Activated naive CD4-positive, alpha-beta T cell treated with anti-CD3 and anti-CD28 coated beads for 36 hours (primary cell): ENCODE measurements at regions not wholly inside any gene's neighbourhood (a gene's known extent, or its start where the extent isn't known, plus 50 kb on each side); places are given as distances from the start of the nearest gene placed in this dataset.

Source experiments
- CTCF ChIA-PET: fragments of 350-600 bp; sonication (Branson Sonifier 250); formaldehyde crosslinking; loops from one replicate; lab custom pipeline; 2021; ENCODE audit warnings: antibody characterized with exemption; lab: Charles Lee
- DNase-seq: peaks from one replicate; pipeline ENCODE4 v3.0.0-alpha.2; 2020
- H3K27ac Mint-ChIP-seq: one replicate; pipeline ENCODE4 v1.8.0; 2021; ENCODE audit warnings: mild to moderate bottlenecking, mixed read lengths
- H3K27me3 Mint-ChIP-seq: one replicate; pipeline ENCODE4 v1.8.0; 2021; ENCODE audit warnings: low read depth, mixed read lengths
- H3K36me3 Mint-ChIP-seq: one replicate; pipeline ENCODE4 v1.8.0; 2021; ENCODE audit warnings: low read depth, mixed read lengths
- H3K4me1 Mint-ChIP-seq: one replicate; pipeline ENCODE4 v1.8.0; 2021; ENCODE audit warnings: low read depth, mixed read lengths
- H3K4me3 Mint-ChIP-seq: one replicate; pipeline ENCODE4 v1.8.0; 2021; ENCODE audit warnings: mild to moderate bottlenecking, moderate library complexity, mixed read lengths
- H3K9me3 Mint-ChIP-seq: one replicate; pipeline ENCODE4 v1.8.0; 2021; ENCODE audit warnings: mixed read lengths
- intact Hi-C: fragments of 100-400 bp; cut with micrococcal nuclease; formaldehyde crosslinking; loops from one replicate; pipeline ENCODE4 v1.15.1; 2023

GRCh38 chr6:167543602-167544497 lies 219.0 kb downstream of the TTLL2 start:
- no peaks in the 10 kb centered on the region for H3K4me1 Mint-ChIP-seq
- CTCF ChIA-PET, result no interaction called here
- no peaks in the 10 kb centered on the region for H3K36me3 Mint-ChIP-seq
- peaks cover 3% of the 10 kb centered on the region for H3K27me3 Mint-ChIP-seq
- H3K9me3 Mint-ChIP-seq, result peaks cover 3% of the 10 kb centered on the region
- no peak overlapping the region for H3K27ac Mint-ChIP-seq
- intact Hi-C loops, result no loop called here
- H3K4me3 Mint-ChIP-seq, result no peak overlapping the region
- no peak for DNase-seq

- Mint-ChIP-seq H3K4me1 (no peaks in the 10 kb centered on the region), H3K27ac (no peak overlapping the region), H3K27me3 (no peaks in the 10 kb centered on the region), H3K4me3 (no peak overlapping the region), H3K9me3 (no peaks in the 10 kb centered on the region), H3K36me3 (no peaks in the 10 kb centered on the region)
- no peak for DNase-seq
- intact Hi-C loops, result no loop called here
- CTCF ChIA-PET, result no interaction called here
These were observed 221.9 kb downstream of the TTLL2 start for GRCh38 chr6:167546611-167547327.

- Mint-ChIP-seq H3K4me1 (no peaks in the 10 kb centered on the region), H3K4me3 (no peak overlapping the region), H3K27ac (no peak overlapping the region), H3K9me3 (no peaks in the 10 kb centered on the region), H3K36me3 (no peaks in the 10 kb centered on the region), H3K27me3 (no peaks in the 10 kb centered on the region)
- CTCF ChIA-PET, result no interaction called here
- intact Hi-C loops, result no loop called here
- no peak for DNase-seq
These were observed 222.4 kb downstream of the TTLL2 start for GRCh38 chr6:167547328-167547692.

- no peaks in the 10 kb centered on the region for H3K36me3 Mint-ChIP-seq
- H3K27ac Mint-ChIP-seq, result no peak overlapping the region
- no peaks in the 10 kb centered on the region for H3K9me3 Mint-ChIP-seq
- no peak overlapping the region for H3K4me3 Mint-ChIP-seq
- DNase-seq, result no peak
- no peaks in the 10 kb centered on the region for H3K27me3 Mint-ChIP-seq
- H3K4me1 Mint-ChIP-seq, result no peaks in the 10 kb centered on the region
- CTCF ChIA-PET, result no interaction called here
- intact Hi-C loops, result no loop called here
These were observed 222.9 kb downstream of the TTLL2 start for GRCh38 chr6:167547751-167548150.

GRCh38 chr6:167548451-167548850 lies 223.6 kb downstream of the TTLL2 start:
- Mint-ChIP-seq H3K9me3 (no peaks in the 10 kb centered on the region), H3K27ac (no peak overlapping the region), H3K36me3 (no peaks in the 10 kb centered on the region), H3K4me3 (no peak overlapping the region), H3K4me1 (no peaks in the 10 kb centered on the region), H3K27me3 (no peaks in the 10 kb centered on the region)
- no peak for DNase-seq
- CTCF ChIA-PET, result no interaction called here
- intact Hi-C loops, result no loop called here

- CTCF ChIA-PET, result no interaction called here
- intact Hi-C loops, result no loop called here
- Mint-ChIP-seq H3K27ac (no peak overlapping the region), H3K36me3 (no peaks in the 10 kb centered on the region), H3K4me1 (no peaks in the 10 kb centered on the region), H3K9me3 (no peaks in the 10 kb centered on the region), H3K4me3 (no peak overlapping the region), H3K27me3 (no peaks in the 10 kb centered on the region)
- no peak for DNase-seq
These were observed 224.3 kb downstream of the TTLL2 start for GRCh38 chr6:167549213-167549612.

- Mint-ChIP-seq H3K9me3 (peaks cover 3% of the 10 kb centered on the region), H3K36me3 (no peaks in the 10 kb centered on the region), H3K27ac (no peak overlapping the region), H3K4me1 (no peaks in the 10 kb centered on the region), H3K27me3 (no peaks in the 10 kb centered on the region), H3K4me3 (no peak overlapping the region)
- intact Hi-C loops, result no loop called here
- no peak for DNase-seq
- CTCF ChIA-PET, result no interaction called here
These were observed 226.2 kb downstream of the TTLL2 start for GRCh38 chr6:167550941-167551627.

GRCh38 chr6:167551628-167552257 lies 226.9 kb downstream of the TTLL2 start:
- Mint-ChIP-seq H3K4me1 (no peaks in the 10 kb centered on the region), H3K27ac (no peak overlapping the region), H3K36me3 (no peaks in the 10 kb centered on the region), H3K9me3 (peaks cover 7% of the 10 kb centered on the region), H3K4me3 (no peak overlapping the region), H3K27me3 (no peaks in the 10 kb centered on the region)
- intact Hi-C loops, result no loop called here
- CTCF ChIA-PET, result no interaction called here
- no peak for DNase-seq

GRCh38 chr6:167552258-167552630 lies 227.4 kb downstream of the TTLL2 start:
- H3K4me1 Mint-ChIP-seq, result no peaks in the 10 kb centered on the region
- no peak overlapping the region for H3K27ac Mint-ChIP-seq
- peaks cover 7% of the 10 kb centered on the region for H3K9me3 Mint-ChIP-seq
- H3K4me3 Mint-ChIP-seq, result no peak overlapping the region
- intact Hi-C loops, result no loop called here
- H3K27me3 Mint-ChIP-seq, result no peaks in the 10 kb centered on the region
- H3K36me3 Mint-ChIP-seq, result no peaks in the 10 kb centered on the region
- CTCF ChIA-PET, result no interaction called here
- no peak for DNase-seq

GRCh38 chr6:167552961-167553735 lies 228.3 kb downstream of the TTLL2 start:
- intact Hi-C loops, result no loop called here
- DNase-seq, result no peak
- Mint-ChIP-seq H3K4me1 (no peaks in the 10 kb centered on the region), H3K36me3 (no peaks in the 10 kb centered on the region), H3K27me3 (no peaks in the 10 kb centered on the region), H3K27ac (no peak overlapping the region), H3K9me3 (peaks cover 7% of the 10 kb centered on the region), H3K4me3 (no peak overlapping the region)
- CTCF ChIA-PET, result no interaction called here

- Mint-ChIP-seq H3K4me1 (no peaks in the 10 kb centered on the region), H3K36me3 (no peaks in the 10 kb centered on the region), H3K27me3 (no peaks in the 10 kb centered on the region), H3K4me3 (no peak overlapping the region), H3K9me3 (peaks cover 7% of the 10 kb centered on the region), H3K27ac (no peak overlapping the region)
- DNase-seq, result no peak
- CTCF ChIA-PET, result no interaction called here
- intact Hi-C loops, result no loop called here
These were observed 228.8 kb downstream of the TTLL2 start for GRCh38 chr6:167553736-167554119.

GRCh38 chr6:167554854-167555253 lies 230.0 kb downstream of the TTLL2 start:
- H3K4me3 Mint-ChIP-seq, result no peak overlapping the region
- H3K4me1 Mint-ChIP-seq, result no peaks in the 10 kb centered on the region
- H3K27ac Mint-ChIP-seq, result no peak overlapping the region
- intact Hi-C loops, result no loop called here
- H3K36me3 Mint-ChIP-seq, result no peaks in the 10 kb centered on the region
- CTCF ChIA-PET, result no interaction called here
- no peak for DNase-seq
- H3K9me3 Mint-ChIP-seq, result peaks cover 7% of the 10 kb centered on the region
- H3K27me3 Mint-ChIP-seq, result no peaks in the 10 kb centered on the region
